Stomach (tissue), 4 donors: ENCODE measurements at regions not wholly inside any gene's neighbourhood (a gene's known extent, or its start where the extent isn't known, plus 50 kb on each side); places are given as distances from the start of the nearest gene placed in this dataset.

Experiments
- CTCF ChIP-seq, 7 experiments: fragments of 450-650 bp in 4 of 7; fragments of 200-600 bp in 3 of 7; sonication (generic) in 3 of 7; IDR thresholded peaks; one replicate each; pipeline ENCODE4 v1.5.1; 2016 to 2019; ENCODE audit warnings: antibody characterized with exemption in 7 of 7, control low read depth in 2 of 7, mild to moderate bottlenecking in 1 of 7
- EP300 ChIP-seq: sonication (generic); formaldehyde crosslinking; IDR thresholded peaks from one replicate; pipeline ENCODE4 v1.6.1; 2017; ENCODE audit warnings: antibody characterized with exemption
- POLR2A ChIP-seq, 4 donors: fragments of 450-650 bp; IDR thresholded peaks; one replicate each; pipeline ENCODE4 v1.6.1; 2016; ENCODE audit warnings: antibody characterized with exemption in 4 of 4, control low read depth in 2 of 4, mild to moderate bottlenecking in 1 of 4, moderate library complexity in 1 of 4

- TF ChIP-seq CTCF (IDR thresholded peaks at IDR 0.05) (no peak), POLR2A (IDR thresholded peaks at IDR 0.05) (no peak), EP300 (no peak)
These were observed 2069.5 kb downstream of the NCAM2 start for GRCh38 chr21:23067672-23068071.
